ENCODE measurements at regions not wholly inside any gene's neighbourhood (a gene's known extent, or its start where the extent isn't known, plus 50 kb on each side); places are given as distances from the start of the nearest gene placed in this dataset.

GRCh38 chr11:82676483-82677094 lies 57.1 kb downstream of the FAM181B start:
- no peak for DNase-seq (ENCODE audit: low read depth)

- DNase-seq (ENCODE audit: low read depth) = no peak
Measured at GRCh38 chr11:82675838-82676237, 57.8 kb downstream of the FAM181B start.

- no peak for DNase-seq (ENCODE audit: low read depth)
Measured at GRCh38 chr11:82673631-82674030, 60.0 kb downstream of the FAM181B start.

GRCh38 chr11:82671451-82671850 lies 62.2 kb downstream of the FAM181B start:
- no peak for DNase-seq (ENCODE audit: low read depth)

GRCh38 chr11:82663535-82663934 lies 70.1 kb downstream of the FAM181B start:
- no peak for DNase-seq (ENCODE audit: low read depth)

GRCh38 chr11:82653752-82654151 lies 79.9 kb downstream of the FAM181B start:
- DNase-seq (ENCODE audit: low read depth) = no peak

- no peak for DNase-seq (ENCODE audit: low read depth)
Measured at GRCh38 chr11:82639251-82639650, 94.4 kb downstream of the FAM181B start.

- DNase-seq (ENCODE audit: low read depth) = no peak
Measured at GRCh38 chr11:82636615-82637014, 97.0 kb downstream of the FAM181B start.

- DNase-seq (ENCODE audit: low read depth) = no peak
Measured at GRCh38 chr11:82634091-82634490, 99.6 kb downstream of the FAM181B start.

GRCh38 chr11:82631722-82632630 lies 101.7 kb downstream of the FAM181B start:
- DNase-seq (ENCODE audit: low read depth) = no peak

GRCh38 chr11:82610671-82611070 lies 123.0 kb downstream of the FAM181B start:
- DNase-seq (ENCODE audit: low read depth) = no peak

- DNase-seq (ENCODE audit: low read depth) = no peak
Measured at GRCh38 chr11:82606738-82607137, 126.9 kb downstream of the FAM181B start.

GRCh38 chr11:82601711-82602110 lies 132.0 kb downstream of the FAM181B start:
- DNase-seq (ENCODE audit: low read depth) = no peak

- DNase-seq (ENCODE audit: low read depth) = no peak
Measured at GRCh38 chr11:82599836-82600235, 133.8 kb downstream of the FAM181B start.

GRCh38 chr11:82586581-82586980 lies 147.1 kb downstream of the FAM181B start:
- DNase-seq (ENCODE audit: low read depth) = no peak

- no peak for DNase-seq (ENCODE audit: low read depth)
Measured at GRCh38 chr11:82577246-82577645, 156.4 kb downstream of the FAM181B start.

GRCh38 chr11:82560836-82561235 lies 172.8 kb downstream of the FAM181B start:
- no peak for DNase-seq (ENCODE audit: low read depth)

- DNase-seq (ENCODE audit: low read depth) = no peak
Measured at GRCh38 chr11:82559609-82560008, 174.1 kb downstream of the FAM181B start.

- no peak for DNase-seq (ENCODE audit: low read depth)
Measured at GRCh38 chr11:82557274-82557673, 176.4 kb downstream of the FAM181B start.

- DNase-seq (ENCODE audit: low read depth) = no peak
Measured at GRCh38 chr11:82556210-82556609, 177.5 kb downstream of the FAM181B start.

GRCh38 chr11:82546661-82547557 lies 186.8 kb downstream of the FAM181B start:
- no peak for DNase-seq (ENCODE audit: low read depth)

GRCh38 chr11:82539669-82540068 lies 194.0 kb downstream of the FAM181B start:
- no peak for DNase-seq (ENCODE audit: low read depth)
